ENCODE measurements at regions not wholly inside any gene's neighbourhood (a gene's known extent, or its start where the extent isn't known, plus 50 kb on each side); places are given as distances from the start of the nearest gene placed in this dataset.

DNA sequence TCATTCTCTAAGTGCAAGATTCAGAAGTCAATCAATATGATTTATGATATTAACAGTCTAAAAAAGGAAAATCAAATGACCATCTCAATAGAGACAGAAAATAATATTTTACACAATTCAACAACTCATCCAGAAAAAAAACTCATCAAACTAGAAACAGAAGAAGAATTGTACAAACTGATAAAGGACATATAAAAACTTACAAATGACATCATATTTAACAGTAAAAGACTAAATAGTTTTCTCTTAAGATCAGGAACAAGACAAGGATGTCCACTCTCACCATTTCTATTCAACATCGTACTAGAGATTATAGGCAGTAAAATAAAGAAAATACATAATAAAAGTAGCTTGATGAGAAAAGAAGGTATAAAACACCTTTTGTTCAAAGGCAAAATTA, 527.3 kb downstream of the DACH1 start:
- no peaks in the 10 kb centered on the region for H3K4me1 Mint-ChIP-seq (ENCODE audit: low read depth, unreplicated experiment)
- no peaks in the 10 kb centered on the region for H3K9me3 Mint-ChIP-seq (ENCODE audit: unreplicated experiment)
- H3K4me3 Mint-ChIP-seq (ENCODE audit: unreplicated experiment), result no peak overlapping the region
- TF ChIP-seq CTCF (IDR thresholded peaks at IDR 0.05; ENCODE audit: partially characterized antibody, unreplicated experiment), result no peak
- no peak overlapping the region for H3K27ac Mint-ChIP-seq (ENCODE audit: unreplicated experiment)
- no peak for DNase-seq
- H3K27me3 Mint-ChIP-seq (ENCODE audit: unreplicated experiment), result no peaks in the 10 kb centered on the region
- H3K36me3 Mint-ChIP-seq (ENCODE audit: unreplicated experiment), result no peaks in the 10 kb centered on the region

DNA sequence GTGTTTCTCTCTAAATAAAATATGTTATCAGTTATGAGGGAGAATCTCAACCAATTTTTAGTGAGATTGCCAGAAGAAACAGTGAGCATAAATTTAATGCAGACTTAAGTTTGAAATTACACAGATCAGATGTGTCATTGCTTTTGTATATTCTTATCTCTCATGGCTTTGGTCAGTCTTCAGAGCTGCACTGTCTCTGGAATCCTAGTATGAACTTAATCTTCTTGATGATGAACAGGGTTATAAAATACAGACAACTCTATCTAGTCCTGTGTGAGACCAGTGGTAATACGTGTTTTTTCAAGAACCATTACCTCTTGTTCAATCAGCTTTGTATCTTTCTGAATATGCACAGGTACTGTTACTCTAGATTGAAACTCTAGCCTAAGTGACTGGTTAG, 528.0 kb downstream of the DACH1 start:
- Mint-ChIP-seq H3K36me3 (ENCODE audit: unreplicated experiment) (no peaks in the 10 kb centered on the region), H3K27ac (ENCODE audit: unreplicated experiment) (no peak overlapping the region), H3K9me3 (ENCODE audit: unreplicated experiment) (no peaks in the 10 kb centered on the region), H3K4me3 (ENCODE audit: unreplicated experiment) (no peak overlapping the region), H3K4me1 (ENCODE audit: low read depth, unreplicated experiment) (no peaks in the 10 kb centered on the region), H3K27me3 (ENCODE audit: unreplicated experiment) (no peaks in the 10 kb centered on the region)
- TF ChIP-seq CTCF (IDR thresholded peaks at IDR 0.05; ENCODE audit: partially characterized antibody, unreplicated experiment), result no peak
- DNase-seq, result no peak

DNA sequence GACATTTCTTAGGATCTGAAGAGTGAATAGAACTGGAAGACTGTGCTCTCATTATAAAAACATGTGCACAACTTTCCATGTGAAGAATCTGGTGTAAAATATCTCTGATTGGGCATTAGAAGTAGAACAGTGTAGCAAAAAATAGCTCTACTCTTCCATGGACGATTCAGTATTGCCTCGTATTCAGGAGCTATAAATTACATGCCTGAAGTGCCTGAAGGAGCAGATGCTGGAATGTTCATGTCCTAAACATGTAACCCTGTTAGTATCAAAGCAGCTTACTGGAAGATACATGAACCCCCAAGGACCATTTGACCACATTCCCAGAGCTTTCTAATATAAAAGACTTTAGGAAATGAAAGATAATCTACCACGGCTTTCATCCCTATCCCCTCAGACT, 528.9 kb downstream of the DACH1 start:
- Mint-ChIP-seq H3K27me3 (ENCODE audit: unreplicated experiment) (no peaks in the 10 kb centered on the region), H3K4me1 (ENCODE audit: low read depth, unreplicated experiment) (no peaks in the 10 kb centered on the region), H3K4me3 (ENCODE audit: unreplicated experiment) (no peak overlapping the region), H3K36me3 (ENCODE audit: unreplicated experiment) (no peaks in the 10 kb centered on the region), H3K27ac (ENCODE audit: unreplicated experiment) (no peak overlapping the region), H3K9me3 (ENCODE audit: unreplicated experiment) (no peaks in the 10 kb centered on the region)
- TF ChIP-seq CTCF (IDR thresholded peaks at IDR 0.05; ENCODE audit: partially characterized antibody, unreplicated experiment), result no peak
- no peak for DNase-seq

GRCh38 chr13:71327266-71327665, 539.7 kb downstream of the DACH1 start:
- Mint-ChIP-seq H3K27me3 (ENCODE audit: unreplicated experiment) (no peaks in the 10 kb centered on the region), H3K9me3 (ENCODE audit: unreplicated experiment) (no peaks in the 10 kb centered on the region), H3K4me3 (ENCODE audit: unreplicated experiment) (no peak overlapping the region), H3K4me1 (ENCODE audit: low read depth, unreplicated experiment) (peaks cover 10% of the 10 kb centered on the region), H3K27ac (ENCODE audit: unreplicated experiment) (no peak overlapping the region), H3K36me3 (ENCODE audit: unreplicated experiment) (no peaks in the 10 kb centered on the region)
- TF ChIP-seq CTCF (IDR thresholded peaks at IDR 0.05; ENCODE audit: partially characterized antibody, unreplicated experiment), result no peak
- DNase-seq, result no peak

DNA sequence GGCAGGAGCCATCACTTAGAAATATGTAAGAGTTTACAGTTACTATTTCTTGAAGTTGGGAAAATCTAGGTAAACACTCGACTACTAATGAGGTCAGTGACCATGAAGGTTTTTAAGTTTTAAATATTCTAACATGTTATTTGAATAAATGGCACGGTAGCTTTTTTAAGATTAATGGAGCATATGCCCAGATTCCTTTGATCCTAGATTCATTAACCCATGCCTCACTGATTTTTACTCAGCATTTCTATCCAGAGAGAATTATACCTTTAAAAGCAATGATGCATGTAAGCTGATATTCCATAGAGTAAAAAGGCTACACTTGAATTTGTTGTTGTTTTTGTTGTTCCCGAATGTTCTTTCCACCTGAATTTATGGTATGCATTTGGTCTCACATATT, 541.4 kb downstream of the DACH1 start:
- DNase-seq, result no peak
- TF ChIP-seq CTCF (IDR thresholded peaks at IDR 0.05; ENCODE audit: partially characterized antibody, unreplicated experiment), result no peak
- no peaks in the 10 kb centered on the region for H3K36me3 Mint-ChIP-seq (ENCODE audit: unreplicated experiment)
- H3K4me3 Mint-ChIP-seq (ENCODE audit: unreplicated experiment), result no peak overlapping the region
- peaks cover 15% of the 10 kb centered on the region for H3K4me1 Mint-ChIP-seq (ENCODE audit: low read depth, unreplicated experiment)
- H3K9me3 Mint-ChIP-seq (ENCODE audit: unreplicated experiment), result peaks cover 1% of the 10 kb centered on the region
- no peak overlapping the region for H3K27ac Mint-ChIP-seq (ENCODE audit: unreplicated experiment)
- no peaks in the 10 kb centered on the region for H3K27me3 Mint-ChIP-seq (ENCODE audit: unreplicated experiment)
